NCI-H1105 treated with DMSO at 0.1 percent for 48 hours (cell line): ENCODE measurements at regions not wholly inside any gene's neighbourhood (a gene's known extent, or its start where the extent isn't known, plus 50 kb on each side); places are given as distances from the start of the nearest gene placed in this dataset.

Experiments
- DNase-seq: peaks from one replicate; lab custom pipeline; 2025; lab: John Stamatoyannopoulos, UW

DNA sequence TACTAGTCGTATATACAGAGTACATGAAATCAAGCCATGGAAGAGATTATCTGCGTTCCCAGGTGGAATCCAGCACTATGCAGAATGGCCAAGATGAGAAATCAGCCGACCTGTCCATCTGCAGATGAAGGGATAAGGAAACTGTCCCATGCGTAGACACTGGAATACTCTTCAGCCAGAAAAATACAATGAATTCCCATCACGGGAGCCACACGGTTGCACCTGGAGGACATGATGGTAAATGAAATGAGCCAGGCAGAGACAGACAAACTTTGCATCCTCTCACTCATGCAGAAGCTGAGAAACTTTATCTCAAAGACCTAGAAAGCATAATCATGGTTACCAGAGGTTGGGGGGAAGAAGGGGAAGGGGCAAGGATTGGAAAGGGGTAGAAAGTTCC, 111.9 kb upstream of the TOP3B start:
- no peak for DNase-seq

DNA sequence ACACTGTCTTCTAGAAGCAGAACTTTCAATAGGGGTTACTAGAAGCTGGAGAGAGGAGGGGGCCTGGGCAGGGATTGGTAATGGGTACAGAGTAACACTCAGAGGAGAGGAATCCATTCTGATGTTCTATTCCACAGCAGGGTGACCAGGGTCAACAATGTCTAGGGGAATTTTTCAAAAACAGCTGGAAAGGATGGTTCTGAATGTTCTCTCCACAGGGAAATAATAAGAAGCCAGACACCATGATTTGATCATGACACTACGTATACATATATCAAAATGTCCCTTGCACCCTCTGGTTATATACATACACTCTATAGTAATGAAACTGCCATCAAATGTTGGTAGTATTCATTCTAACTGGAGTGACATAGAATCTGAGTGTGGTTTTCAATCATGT, 111.2 kb upstream of the TOP3B start:
- DNase-seq, result no peak

DNA sequence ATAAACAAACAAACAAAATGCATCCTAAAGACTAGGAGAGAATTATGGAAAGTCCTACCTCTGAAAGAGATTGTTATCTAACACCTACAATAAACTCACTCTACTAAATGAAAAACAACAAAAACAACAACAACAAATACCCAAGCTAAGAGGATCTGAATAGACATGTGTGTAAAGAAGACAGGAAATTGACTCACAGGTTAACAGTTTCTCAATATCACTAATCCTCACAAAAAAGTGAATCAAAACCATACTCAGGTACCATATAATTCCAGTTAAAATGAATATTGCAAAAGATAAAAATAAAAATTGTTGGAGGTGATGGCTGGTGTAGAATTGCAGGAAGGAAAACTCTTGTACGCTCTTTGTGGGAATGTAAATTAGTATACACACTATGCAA, 110.4 kb upstream of the TOP3B start:
- no peak for DNase-seq

DNA sequence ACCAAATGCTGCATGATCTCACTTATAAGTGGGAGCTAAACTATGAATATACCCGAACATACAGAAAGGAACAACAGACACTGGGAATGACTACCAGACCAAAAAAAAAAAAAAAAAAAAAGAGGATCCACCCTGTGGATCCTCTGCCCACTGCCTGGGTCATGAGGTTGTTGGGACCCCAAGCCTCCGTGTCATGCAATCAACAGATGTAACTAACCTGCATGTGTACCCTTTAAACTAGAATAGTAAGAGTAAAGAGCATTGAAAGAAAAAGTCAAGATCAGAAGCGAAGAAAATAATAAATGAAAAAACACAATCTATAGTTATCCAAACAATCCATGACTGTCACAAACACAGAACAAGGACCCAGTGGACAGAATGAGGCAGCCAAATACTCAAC, 109.5 kb upstream of the TOP3B start:
- DNase-seq, result no peak

DNA sequence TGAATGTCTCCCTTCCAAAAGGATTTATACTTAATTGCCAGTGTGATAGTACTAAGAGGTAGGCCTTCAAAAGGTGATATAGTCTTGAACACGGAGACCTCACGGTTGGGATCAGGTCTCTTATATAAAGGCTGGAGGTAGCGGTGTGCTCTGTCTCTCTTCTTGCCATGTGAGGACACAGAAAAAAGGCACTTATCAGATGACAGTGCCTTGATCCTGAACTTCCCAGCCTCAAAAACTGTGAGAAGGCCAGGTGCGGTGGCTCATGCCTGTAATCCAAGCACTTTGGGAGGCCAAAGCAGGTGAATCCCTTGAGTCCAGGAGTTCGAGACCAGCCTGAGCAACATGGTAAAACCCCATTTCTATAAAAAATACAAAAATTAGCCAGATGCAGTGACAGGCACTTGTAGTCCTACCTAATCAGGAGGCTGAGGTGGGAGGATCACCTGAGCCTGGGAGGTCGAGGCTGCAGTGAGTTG, 108.9 kb upstream of the TOP3B start:
- no peak for DNase-seq

DNA sequence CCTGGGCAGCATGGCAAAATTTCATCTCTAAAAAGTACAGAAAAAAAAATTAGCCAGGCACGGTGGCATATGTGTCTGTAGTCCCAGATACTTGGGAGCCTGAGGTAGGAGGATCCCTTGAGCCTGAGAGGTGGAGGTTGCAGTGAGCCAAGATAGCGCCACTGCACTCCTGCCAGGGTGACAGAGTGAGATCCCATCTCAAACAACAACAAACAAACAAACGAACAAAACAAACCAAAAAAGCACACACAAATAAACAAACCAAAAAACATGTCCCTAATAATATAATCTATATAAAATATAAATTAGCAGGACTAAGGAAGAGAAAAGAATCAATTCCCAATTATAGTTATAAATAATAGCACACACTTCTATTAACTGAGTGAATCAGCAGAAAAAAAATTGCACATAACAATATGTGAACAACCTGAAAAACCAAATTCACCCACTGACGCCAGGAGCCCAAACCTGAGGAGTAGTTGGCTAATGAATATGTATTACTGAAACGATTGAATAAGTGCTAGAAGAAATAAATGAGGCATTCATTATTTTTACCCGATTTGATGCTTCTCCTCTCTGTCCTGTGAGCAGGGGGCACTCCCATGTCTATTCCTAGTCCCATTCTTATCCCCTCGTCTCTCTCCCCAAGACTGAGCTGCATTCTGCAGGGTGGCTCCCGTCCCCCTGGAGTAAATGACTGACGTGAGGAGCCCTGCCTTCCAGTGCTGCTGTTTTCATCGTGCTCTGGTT, 108.2 kb upstream of the TOP3B start:
- DNase-seq, result no peak

DNA sequence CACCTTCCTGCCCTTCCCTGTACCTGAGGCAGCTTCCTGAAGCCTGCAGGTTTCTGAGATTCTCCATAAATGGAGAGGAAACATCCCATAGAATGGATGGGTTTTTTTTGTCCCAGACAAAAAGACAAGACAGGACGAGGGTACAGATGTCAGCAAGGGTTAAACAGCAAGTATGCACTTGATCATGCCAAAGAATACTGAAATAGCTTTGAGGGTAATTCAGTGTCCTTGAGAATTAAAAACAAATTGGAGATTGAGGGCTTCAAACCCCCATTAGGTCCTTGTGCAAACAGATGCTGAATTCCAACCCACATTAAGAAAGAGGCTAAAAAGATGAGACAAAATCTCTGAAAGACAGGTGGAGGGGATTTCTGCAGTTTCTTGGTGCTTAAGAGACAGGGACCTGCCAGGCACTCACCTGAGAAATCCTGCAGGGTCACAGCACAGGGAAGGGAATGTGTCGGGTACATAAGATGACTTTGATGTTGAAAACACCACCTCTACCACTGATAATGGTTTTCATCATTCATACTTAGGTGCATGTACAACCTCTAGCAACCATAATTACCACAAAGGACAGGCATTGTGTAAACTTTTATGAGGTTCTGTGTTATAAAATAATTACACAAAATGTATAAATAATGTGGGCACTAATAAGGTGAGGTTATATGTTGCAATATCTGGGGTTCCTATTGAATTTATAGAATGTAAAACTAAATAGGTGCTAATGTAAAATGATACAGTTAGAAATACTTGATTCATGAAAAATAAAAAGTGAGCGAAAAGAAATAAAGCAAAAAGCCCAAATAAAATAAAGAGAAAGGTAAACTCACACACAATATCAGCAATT, 107.1 kb upstream of the TOP3B start:
- DNase-seq, result no peak

DNA sequence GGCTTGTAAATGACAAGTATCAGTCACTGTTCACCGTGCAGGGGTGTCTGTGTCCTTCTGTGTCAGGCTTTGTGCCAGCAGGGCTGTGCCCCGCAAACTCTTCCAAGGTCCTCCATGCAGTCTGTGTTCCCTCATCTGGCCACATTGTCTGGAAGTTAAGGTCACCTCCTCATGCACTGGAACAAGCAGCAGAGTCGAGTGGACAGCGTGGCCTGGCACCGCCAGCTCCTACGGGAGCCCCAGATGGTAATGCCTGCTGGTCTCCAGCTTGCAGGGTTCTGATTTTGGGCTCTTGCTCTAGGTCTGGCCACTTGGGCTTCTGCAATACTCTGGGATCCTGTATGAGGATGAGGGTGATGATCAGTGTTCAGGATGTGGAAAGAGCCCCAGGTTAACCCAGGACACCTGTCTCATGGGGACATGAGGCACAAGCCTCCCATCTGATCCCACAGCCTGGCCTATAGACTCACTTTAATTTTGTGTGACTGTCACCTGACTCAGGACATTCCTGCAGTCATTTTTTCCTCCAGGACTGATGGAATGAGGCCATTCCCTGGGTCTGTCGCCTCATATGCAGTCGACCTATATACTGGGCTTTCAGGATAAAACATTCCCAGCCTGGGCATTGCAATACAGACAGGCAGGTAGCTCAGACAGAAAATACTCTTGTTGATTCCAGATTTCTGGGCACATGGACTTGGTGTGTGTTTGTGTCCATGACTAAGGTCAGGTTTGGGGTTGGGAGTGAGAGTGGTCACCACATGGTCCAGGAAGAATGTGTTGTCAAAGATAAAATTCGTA, 106.3 kb upstream of the TOP3B start:
- no peak for DNase-seq

DNA sequence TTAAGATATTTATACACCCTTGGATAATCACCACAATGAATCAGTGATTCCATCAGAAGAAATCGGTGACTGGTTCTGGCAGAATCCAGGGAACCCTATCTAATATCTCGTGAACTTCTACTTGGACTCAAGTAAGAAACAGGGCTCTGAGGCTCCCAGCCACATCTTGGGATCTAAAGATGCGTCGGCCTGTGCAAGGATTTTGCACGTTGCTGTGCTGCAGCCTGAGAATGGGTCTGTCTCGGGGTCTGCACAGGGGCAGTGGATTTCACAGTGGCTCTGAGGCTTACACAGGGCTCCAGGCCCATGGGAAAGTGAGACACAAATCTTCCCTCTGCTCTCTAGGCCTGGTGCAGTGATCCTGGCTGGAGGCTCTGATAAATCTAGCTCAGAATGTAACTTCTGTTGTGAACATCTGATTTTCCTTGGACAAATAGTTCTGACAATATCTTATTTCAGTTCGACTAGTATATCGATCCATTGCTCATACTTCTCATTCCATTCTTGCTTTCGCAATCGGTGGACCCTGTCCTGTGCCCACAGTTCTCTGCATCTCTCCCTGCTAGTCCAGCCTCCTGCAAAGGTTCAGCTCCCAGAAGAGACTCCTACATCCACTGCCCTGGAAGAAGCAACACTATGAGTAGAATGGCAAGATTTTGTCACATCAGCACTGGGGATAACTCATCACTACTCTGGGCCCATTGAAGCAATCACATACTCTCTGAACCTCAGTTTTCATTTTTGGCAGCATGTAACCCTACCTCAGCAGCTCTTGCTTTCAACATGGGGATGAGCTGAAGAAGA, 105.5 kb upstream of the TOP3B start:
- DNase-seq, result no peak

DNA sequence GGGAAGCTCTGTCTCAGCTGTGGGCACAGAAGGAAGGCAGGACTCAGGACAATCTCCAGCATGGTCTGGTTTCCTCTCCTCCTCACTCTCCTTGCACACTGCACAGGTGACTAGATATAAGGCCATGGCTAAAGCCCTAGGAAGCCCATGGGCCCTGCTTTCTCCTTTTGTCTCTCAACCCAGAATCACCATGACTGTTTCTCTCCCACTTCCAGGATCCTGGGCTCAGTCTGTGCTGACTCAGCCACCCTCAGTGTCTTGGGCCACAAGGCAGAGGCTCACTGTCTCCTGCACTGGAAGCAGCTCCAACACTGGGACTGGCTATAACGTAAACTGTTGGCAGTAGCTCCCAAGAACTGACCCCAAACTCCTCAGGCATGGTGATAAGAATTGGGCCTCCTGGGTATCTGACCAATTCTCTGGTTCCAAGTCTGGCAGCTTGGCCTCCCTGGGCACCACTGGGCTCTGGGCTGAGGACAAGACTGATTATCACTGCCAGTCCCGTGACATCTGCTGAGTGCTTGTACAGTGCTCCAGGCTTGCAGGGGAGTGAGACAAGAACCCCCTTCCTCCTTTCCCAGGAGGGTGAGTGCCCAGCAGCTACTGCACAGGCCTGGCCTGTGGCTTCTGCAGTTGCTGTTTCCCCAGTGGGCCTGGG, 104.0 kb upstream of the TOP3B start:
- DNase-seq, result no peak

DNA sequence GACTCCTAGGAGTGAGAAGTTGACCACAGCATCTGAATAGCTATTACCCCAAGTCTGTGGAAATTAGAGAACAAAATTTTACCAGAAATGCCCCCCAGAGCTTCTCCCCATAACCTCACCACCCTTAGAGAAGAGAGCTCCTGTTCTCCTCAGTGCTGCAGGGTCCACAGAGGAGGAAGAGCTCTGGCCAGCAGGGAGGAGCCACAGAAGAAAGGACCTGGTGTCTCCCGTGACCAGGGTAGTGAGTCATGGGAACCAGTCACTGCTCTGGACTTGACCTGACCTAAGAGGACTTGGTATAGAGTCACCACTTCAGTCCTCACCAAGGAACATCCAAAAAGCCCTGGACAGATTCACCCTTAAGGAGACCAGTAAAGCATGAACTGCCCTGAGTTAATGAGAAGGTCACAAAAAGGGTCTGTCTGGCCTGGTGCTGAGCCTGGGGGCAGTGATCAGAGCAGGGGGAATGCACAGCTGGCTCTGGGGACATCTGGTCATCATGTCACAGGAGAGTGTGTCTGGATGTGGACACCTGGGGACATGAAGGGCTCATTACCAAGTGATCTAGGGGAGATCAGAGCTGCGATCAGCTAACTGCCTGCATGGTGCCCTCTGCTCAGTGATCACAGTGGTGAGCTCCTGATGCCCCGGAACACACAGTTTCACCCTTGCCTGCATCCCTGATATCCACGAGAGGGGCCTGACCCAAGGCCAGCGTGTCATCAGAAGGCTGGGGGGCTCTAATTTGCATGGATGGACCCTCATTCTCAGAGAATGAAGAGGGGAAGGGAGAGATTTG, 103.3 kb upstream of the TOP3B start:
- DNase-seq, result no peak

DNA sequence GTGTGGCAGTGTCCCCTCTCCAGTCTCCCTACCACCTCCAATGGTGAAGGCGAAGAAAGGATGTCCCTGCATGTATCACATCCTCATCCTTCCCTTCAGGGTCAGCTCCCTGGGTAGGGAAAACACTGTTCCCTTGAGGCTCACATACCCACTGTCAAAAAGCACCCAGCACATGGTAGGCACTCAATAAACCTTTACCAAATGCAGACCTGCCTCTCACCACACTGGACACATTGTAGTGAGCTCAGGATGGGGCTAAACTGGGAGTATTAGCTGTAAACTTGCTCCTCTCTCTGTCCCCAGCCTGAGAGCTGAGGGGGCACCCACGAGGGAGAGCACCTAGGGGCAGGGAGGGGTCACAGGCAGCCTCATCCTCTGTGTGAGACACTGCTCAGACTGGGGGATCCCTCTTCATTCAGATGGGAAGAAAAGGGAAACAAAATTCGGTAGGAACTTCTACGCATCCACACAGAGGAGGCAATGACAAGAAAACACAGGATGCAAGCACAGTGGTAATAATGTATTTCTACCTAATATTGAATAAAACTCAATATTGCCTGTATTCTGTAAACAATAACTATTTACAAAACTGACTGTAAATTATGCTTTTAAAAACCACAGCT, 101.6 kb upstream of the TOP3B start:
- DNase-seq, result no peak

DNA sequence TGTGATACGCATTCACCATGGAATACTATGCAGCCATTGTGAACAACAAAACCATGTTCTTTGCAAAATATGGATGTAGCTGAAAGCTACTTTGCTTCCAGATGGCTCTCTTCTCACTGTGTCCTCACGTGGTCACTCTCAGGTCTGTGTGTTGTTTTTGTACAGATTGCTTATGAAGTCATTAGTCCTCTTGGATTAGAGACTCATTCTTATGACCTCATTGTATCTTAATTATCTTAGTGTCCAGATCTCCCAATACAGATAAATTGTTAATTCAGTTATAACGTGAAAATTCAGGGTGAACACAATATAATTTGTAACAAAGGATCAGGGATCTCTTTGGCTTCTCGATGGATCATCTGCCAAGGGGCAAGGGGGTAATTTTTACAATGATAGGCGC, 100.4 kb upstream of the TOP3B start:
- no peak for DNase-seq

DNA sequence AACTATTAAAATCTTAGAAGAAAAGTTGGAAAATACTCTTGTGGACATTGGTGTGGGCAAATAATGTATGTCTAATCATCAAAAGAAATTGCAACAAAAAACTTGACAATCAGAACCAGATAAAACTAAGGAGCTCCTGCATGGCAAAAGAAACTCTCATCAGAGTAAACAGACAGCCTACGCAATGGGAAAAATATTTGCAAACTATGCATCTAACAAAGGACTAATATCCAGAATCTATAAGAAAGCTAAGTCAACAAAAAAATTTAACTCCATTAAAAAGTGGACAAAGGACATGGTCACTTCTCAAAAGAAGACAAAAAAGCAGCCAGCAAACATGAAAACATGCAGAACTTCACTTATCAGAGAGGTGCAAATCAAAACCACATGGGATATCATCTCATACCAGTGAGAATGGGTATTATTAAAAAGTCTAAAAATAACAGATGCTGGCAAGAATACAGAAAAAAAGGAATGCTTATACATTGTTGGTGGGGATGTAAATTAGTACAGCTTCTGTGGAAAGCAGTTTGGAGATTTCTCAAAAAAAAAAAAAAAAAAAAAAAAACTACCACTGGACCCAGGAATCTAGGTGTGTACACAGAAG, 99.7 kb upstream of the TOP3B start:
- DNase-seq, result no peak

DNA sequence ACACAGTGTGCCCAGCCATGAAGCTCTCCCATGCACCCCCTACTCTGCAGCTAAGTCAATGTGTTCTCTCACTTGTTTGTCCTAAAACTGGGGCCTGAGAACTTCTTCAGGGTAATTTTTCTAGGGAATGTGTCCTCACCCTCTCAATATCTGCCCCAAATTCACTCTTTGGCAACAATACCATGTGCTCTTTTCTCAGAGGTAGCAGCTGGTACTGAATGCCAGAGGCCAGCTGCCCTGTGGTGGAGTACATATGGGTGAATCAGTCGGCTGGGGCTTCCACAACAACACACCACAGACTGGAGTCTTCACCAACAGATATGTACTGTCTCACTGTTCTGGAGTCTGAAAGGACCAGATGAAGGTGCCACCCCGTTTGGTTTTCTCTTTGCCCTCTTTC, 97.7 kb upstream of the TOP3B start:
- DNase-seq, result no peak

DNA sequence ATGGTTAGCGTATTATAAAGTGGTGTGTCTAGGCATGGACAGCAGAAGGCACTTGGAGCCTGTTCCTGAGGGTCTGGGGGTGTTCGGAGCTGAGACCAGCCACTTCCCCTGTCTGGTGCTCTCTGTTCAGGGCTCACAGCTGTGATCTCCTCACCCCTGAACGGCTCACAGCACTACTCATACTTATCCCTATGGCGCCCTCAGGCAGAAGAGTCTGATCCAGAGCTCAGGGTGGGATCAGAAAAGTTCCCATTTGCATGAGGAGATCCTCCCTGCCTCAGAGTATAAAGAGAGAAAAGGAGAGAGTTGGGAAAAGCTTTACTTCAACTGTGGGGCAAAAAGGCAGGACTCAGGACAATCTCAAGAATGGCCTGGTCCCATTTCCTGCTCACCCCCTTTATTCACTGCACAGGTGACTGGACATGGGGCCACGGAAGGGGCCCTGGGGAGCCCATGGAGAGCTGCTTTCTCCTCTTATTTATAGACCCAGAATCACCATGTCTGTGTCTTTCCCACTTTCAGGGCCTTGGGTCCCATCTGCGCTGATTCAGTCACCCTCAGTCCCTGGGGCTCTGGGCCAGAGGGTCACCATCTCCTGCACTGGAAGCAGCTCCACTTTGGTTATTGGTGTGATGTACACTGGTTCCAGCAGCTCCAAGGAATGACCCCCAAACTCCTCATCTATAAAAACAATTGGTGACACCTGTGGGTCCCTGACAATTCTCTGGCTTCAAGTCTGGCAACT, 97.0 kb upstream of the TOP3B start:
- DNase-seq, result no peak

DNA sequence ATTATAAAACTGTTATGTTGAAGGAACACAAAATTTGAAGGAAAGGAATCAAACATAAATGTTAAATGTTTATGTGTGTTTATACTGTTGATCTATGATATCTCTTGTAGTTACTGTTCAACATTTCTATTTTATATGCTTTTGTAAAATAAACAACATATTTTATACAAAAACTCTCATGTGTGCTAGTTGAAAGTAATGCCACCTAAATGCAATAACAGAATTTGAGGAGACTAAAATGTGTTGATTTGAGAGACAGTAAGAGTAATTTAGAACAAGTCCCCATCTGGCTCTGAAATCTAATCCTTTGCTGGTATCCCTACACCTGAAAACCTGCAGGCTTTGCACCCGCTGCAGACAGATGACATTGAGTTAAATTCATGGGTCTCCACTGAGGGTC, 95.7 kb upstream of the TOP3B start:
- DNase-seq, result no peak

DNA sequence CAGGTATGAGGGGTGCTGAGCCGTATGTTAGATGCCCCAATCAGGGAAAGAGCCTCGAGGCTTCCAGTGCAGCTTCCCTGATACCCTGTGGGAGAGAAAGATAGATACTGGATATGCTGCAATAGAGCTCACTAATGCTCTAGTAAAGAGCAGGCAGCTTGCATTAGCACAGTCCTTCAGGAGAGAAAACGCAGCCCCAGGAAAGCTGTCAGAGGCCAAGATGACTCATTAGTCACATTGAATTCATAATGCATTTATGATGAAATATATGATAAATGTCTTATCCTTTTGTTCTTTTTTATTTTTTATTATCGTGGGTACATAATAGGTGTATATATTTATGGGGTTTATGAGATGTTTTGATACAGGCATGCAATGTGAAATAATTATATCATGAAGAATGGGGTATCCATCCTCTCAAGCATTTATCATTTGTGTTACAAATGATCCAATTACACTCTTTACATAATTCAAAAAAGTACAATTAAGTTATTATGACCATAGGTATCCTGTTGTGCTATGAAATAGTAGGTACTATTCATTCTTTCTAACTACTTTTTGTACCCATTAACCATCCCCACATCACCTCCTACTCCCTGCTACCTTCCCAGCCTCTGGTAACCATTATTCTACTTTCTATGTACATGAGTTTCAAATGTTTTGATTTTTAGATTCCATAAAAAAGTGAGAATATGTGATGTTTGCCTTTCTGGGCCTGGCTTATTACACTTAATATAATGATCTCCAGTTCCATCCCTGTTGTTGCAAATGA, 94.5 kb upstream of the TOP3B start:
- DNase-seq, result no peak
